ENCODE measurements at regions not wholly inside any gene's neighbourhood (a gene's known extent, or its start where the extent isn't known, plus 50 kb on each side); places are given as distances from the start of the nearest gene placed in this dataset.

- H3K9me3 ChIP-seq (ENCODE audit: control insufficient read depth, insufficient read depth, low read length): no peaks in the 10 kb centered on the region
- H3K27ac Mint-ChIP-seq: no peak overlapping the region
- no peaks in the 10 kb centered on the region for H3K4me1 Mint-ChIP-seq
- intact Hi-C loops (cut with micrococcal nuclease): no loop called here
- no peak for DNase-seq
- TF ChIP-seq, protein P1, sequence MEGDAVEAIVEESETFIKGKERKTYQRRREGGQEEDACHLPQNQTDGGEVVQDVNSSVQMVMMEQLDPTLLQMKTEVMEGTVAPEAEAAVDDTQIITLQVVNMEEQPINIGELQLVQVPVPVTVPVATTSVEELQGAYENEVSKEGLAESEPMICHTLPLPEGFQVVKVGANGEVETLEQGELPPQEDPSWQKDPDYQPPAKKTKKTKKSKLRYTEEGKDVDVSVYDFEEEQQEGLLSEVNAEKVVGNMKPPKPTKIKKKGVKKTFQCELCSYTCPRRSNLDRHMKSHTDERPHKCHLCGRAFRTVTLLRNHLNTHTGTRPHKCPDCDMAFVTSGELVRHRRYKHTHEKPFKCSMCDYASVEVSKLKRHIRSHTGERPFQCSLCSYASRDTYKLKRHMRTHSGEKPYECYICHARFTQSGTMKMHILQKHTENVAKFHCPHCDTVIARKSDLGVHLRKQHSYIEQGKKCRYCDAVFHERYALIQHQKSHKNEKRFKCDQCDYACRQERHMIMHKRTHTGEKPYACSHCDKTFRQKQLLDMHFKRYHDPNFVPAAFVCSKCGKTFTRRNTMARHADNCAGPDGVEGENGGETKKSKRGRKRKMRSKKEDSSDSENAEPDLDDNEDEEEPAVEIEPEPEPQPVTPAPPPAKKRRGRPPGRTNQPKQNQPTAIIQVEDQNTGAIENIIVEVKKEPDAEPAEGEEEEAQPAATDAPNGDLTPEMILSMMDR (IDR thresholded peaks at IDR 0.05): no peak
- WGBS (ENCODE audit: insufficient coverage): no CpG with 5 or more reads among the region's 1 CpG
- no peak for ATAC-seq
- peaks cover 0 to 4% of the 10 kb centered on the region in 2 donors for H3K9me3 Mint-ChIP-seq
- H3K36me3 Mint-ChIP-seq: no peaks in the 10 kb centered on the region
- no peak overlapping the region for H3K27ac ChIP-seq (ENCODE audit: low read length)
- no peak overlapping the region for H3K4me3 ChIP-seq (ENCODE audit: low read length)
- no peaks in the 10 kb centered on the region for H3K27me3 ChIP-seq (ENCODE audit: control insufficient read depth, insufficient read depth, low read length)
- no peaks in the 10 kb centered on the region for H3K36me3 ChIP-seq (ENCODE audit: control insufficient read depth, insufficient read depth, low read length)
- H3K4me3 Mint-ChIP-seq: no peak overlapping the region
- H3K27me3 Mint-ChIP-seq (ENCODE audit: low read depth in 2 of 2): peaks cover 0 to 5% of the 10 kb centered on the region in 2 donors
- no peaks in the 10 kb centered on the region for H3K4me1 ChIP-seq (ENCODE audit: control insufficient read depth, insufficient read depth, low read length)
These were observed 191.5 kb downstream of the SLIT2 start for GRCh38 chr4:20443015-20443805.

- H3K4me3 ChIP-seq (ENCODE audit: low read length): no peak overlapping the region
- DNase-seq (no peak), ATAC-seq (no peak)
- no peaks in the 10 kb centered on the region for H3K4me1 Mint-ChIP-seq
- peaks cover 0 to 5% of the 10 kb centered on the region in 2 donors for H3K27me3 Mint-ChIP-seq (ENCODE audit: low read depth in 2 of 2)
- H3K4me3 Mint-ChIP-seq: no peak overlapping the region
- H3K4me1 ChIP-seq (ENCODE audit: control insufficient read depth, insufficient read depth, low read length): no peaks in the 10 kb centered on the region
- H3K27me3 ChIP-seq (ENCODE audit: control insufficient read depth, insufficient read depth, low read length): no peaks in the 10 kb centered on the region
- no peak overlapping the region for H3K27ac Mint-ChIP-seq
- TF ChIP-seq, protein P1 (IDR thresholded peaks at IDR 0.05): no peak
- no peaks in the 10 kb centered on the region for H3K9me3 ChIP-seq (ENCODE audit: control insufficient read depth, insufficient read depth, low read length)
- no peaks in the 10 kb centered on the region for H3K36me3 Mint-ChIP-seq
- peaks cover 0 to 4% of the 10 kb centered on the region in 2 donors for H3K9me3 Mint-ChIP-seq
- H3K36me3 ChIP-seq (ENCODE audit: control insufficient read depth, insufficient read depth, low read length): no peaks in the 10 kb centered on the region
- 92% methylated on average over 2 of the region's 3 CpGs for WGBS (ENCODE audit: insufficient coverage)
- intact Hi-C loops (cut with micrococcal nuclease): no loop called here
- H3K27ac ChIP-seq (ENCODE audit: low read length): no peak overlapping the region
These were observed 193.1 kb downstream of the SLIT2 start for GRCh38 chr4:20444599-20445337.

DNA sequence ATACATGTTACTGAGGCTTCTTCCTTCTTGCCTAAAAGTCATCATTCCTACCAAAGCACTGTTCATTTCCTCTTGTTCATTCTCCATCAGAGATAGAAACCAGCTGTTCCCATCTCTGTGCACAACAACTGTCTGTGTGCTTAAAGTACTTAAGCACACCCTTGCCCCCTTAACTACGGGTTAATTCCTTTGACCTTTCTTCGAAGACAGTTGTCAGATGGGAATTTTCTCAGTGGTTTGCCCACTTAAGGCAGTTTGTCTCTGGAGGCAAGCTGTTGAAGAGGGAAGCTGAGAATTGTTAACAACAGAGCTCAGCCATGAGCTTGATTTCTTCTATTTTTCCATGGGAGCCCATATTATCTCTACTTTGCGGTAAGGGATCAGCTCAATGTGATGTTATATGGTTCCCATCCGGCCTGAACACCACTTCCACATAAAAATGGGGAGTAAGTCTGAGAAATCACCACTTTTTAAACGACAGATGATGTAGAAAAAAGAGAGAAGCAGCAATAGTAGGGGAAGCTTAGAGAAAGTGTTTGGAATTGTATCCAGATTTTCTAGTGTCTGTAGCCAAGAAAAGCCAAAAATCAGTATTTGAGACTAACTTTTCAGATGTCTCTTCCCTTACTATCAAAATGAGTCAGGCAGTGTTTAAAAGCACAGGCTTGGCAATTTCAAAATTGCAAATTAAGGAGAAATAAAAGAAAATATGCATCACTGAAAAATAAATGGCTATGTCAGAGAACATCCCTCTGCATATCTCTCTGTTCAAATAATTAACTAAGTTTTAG, 194.4 kb downstream of the SLIT2 start:
- peaks cover 0 to 5% of the 10 kb centered on the region in 2 donors for H3K27me3 Mint-ChIP-seq (ENCODE audit: low read depth in 2 of 2)
- no peaks in the 10 kb centered on the region for H3K36me3 Mint-ChIP-seq
- DNase-seq (no peak), ATAC-seq (no peak)
- H3K4me1 ChIP-seq (ENCODE audit: control insufficient read depth, insufficient read depth, low read length): no peaks in the 10 kb centered on the region
- H3K4me1 Mint-ChIP-seq: no peaks in the 10 kb centered on the region
- 82% methylated on average over 3 of the region's 5 CpGs for WGBS (ENCODE audit: insufficient coverage)
- no peaks in the 10 kb centered on the region for H3K36me3 ChIP-seq (ENCODE audit: control insufficient read depth, insufficient read depth, low read length)
- H3K4me3 ChIP-seq (ENCODE audit: low read length): no peak overlapping the region
- TF ChIP-seq, protein P1 (IDR thresholded peaks at IDR 0.05): no peak
- H3K9me3 ChIP-seq (ENCODE audit: control insufficient read depth, insufficient read depth, low read length): no peaks in the 10 kb centered on the region
- intact Hi-C loops (cut with micrococcal nuclease): no loop called here
- H3K9me3 Mint-ChIP-seq: peaks cover 0 to 4% of the 10 kb centered on the region in 2 donors
- H3K27me3 ChIP-seq (ENCODE audit: control insufficient read depth, insufficient read depth, low read length): no peaks in the 10 kb centered on the region
- H3K27ac ChIP-seq (ENCODE audit: low read length): no peak overlapping the region
- H3K4me3 Mint-ChIP-seq: no peak overlapping the region
- no peak overlapping the region for H3K27ac Mint-ChIP-seq

All from natural killer cell (primary cell).